Fibroblast of lung (primary cell): ENCODE measurements at regions not wholly inside any gene's neighbourhood (a gene's known extent, or its start where the extent isn't known, plus 50 kb on each side); places are given as distances from the start of the nearest gene placed in this dataset.

Experiments used
- DNase-seq, 2 donors: peaks; one replicate each; pipeline versions ENCODE4 v3.0.0 to v3.0.0-alpha.2; 2010; ENCODE audit warnings: low read depth in 2 of 2
- H2AFZ ChIP-seq: 2 replicates; pipeline ENCODE4 v1.5.1; 2012; ENCODE audit warnings: low read length, control low read depth, inconsistent platforms
- H3K27ac ChIP-seq: 2 replicates; pipeline ENCODE4 v1.5.1; 2011; ENCODE audit warnings: low read length, control low read depth; ENCODE audit not compliant: insufficient read depth
- H3K27me3 ChIP-seq: 2 replicates; pipeline ENCODE4 v1.5.1; 2011; ENCODE audit warnings: mild to moderate bottlenecking, low read length; ENCODE audit not compliant: control insufficient read depth, insufficient read depth
- H3K36me3 ChIP-seq: 2 replicates; pipeline ENCODE4 v1.5.1; 2011; ENCODE audit warnings: low read length; ENCODE audit not compliant: control insufficient read depth, insufficient read depth
- H3K4me1 ChIP-seq: 2 replicates; pipeline ENCODE4 v1.5.1; 2011; ENCODE audit warnings: low read length; ENCODE audit not compliant: control insufficient read depth, insufficient read depth; ENCODE audit errors: extremely low read depth
- H3K4me2 ChIP-seq: 2 replicates; pipeline ENCODE4 v1.5.1; 2011; ENCODE audit warnings: low read length, control low read depth; ENCODE audit not compliant: insufficient read depth; ENCODE audit errors: extremely low read depth
- H3K4me3 ChIP-seq, 4 experiments: fragments of 200-600 bp in 1 of 4; sonication (generic) in 1 of 4; replicated peaks in 1 of 4; 2 replicates each; pipeline ENCODE4 v1.5.1; 2011 to 2016; ENCODE audit warnings: low read length in 4 of 4, low read depth in 3 of 4, mild to moderate bottlenecking in 3 of 4, control low read depth in 2 of 4, inconsistent platforms in 1 of 4, mixed read lengths in 1 of 4; ENCODE audit not compliant: insufficient read depth in 1 of 4; ENCODE audit errors: control extremely low read depth in 1 of 4
- H3K79me2 ChIP-seq: 2 replicates; pipeline ENCODE4 v1.5.1; 2012; ENCODE audit warnings: mild to moderate bottlenecking, low read length, inconsistent platforms; ENCODE audit not compliant: control insufficient read depth, insufficient read depth
- H3K9ac ChIP-seq: 2 replicates; pipeline ENCODE4 v1.5.1; 2011; ENCODE audit warnings: mild to moderate bottlenecking, low read length, control low read depth; ENCODE audit not compliant: insufficient read depth
- H3K9me3 ChIP-seq: 2 replicates; pipeline ENCODE4 v1.5.1; 2012; ENCODE audit warnings: low read depth, low read length; ENCODE audit not compliant: control insufficient read depth, insufficient read depth
- H4K20me1 ChIP-seq: 2 replicates; pipeline ENCODE4 v1.5.1; 2011; ENCODE audit warnings: low read length; ENCODE audit not compliant: control insufficient read depth, insufficient read depth; ENCODE audit errors: extremely low read depth
- EZH2 ChIP-seq: IDR thresholded peaks from 2 replicates; pipeline ENCODE4 v1.5.1; 2012; ENCODE audit warnings: low read length, control low read depth, mild to moderate bottlenecking; ENCODE audit errors: missing control alignments
- TF ChIP-seq, protein P1 (sequence below), 2 donors: IDR thresholded peaks in 1 of 2; conservative IDR thresholded peaks in 1 of 2; 1 replicate in 1 of 2; 2 replicates in 1 of 2; pipeline ENCODE4 v1.5.1; 2011 to 2012; ENCODE audit warnings: low read length in 2 of 2, control low read depth in 1 of 2, inconsistent platforms in 1 of 2, low read depth in 1 of 2, mild to moderate bottlenecking in 1 of 2

DNA sequence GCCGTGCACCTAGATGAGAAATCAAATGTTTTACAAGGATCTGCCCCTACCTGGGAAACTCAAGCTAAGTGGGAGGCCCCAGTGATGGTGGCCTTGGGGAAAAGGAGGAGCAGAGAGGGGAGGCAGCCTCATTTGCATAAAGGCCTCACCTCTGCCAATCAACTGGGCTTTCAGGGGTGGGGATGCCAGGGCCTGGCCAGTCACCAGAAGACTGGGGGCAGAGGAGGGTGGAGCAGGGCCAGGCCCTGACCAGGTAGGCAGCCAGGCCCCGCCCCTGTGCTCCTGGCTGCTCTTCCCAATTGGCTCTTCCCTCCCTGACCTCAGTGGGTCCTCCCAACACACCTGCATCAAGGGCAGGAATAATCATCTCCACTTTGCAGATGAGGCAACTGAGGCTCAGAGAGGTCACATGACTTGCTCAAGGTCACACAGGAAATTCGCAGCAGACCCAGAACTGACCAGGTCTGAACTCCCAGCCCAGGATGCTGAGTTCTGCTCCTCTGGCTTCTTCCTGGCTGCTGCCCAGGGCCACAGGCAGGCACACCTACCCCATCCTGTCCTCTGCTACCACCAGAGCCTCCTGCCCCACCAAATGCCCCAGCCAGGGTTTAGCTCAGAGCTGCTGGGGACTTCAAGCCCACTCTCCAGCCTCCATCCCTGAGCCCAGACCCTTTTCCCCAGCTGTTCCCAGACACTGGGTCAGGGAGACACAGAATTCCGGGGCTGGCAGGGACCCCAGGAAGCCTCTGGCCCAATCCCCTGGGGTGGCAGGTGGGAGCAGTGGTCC, 677.9 kb downstream of the MATN1 start:
- Histone ChIP-seq H3K9me3 (no peaks in the 10 kb centered on the region), H3K9ac (no peak overlapping the region), H3K4me1 (no peaks in the 10 kb centered on the region), H3K4me3 (no peak overlapping the region), H3K79me2 (no peaks in the 10 kb centered on the region), H4K20me1 (no peaks in the 10 kb centered on the region), H2AFZ (no peak overlapping the region), H3K36me3 (no peaks in the 10 kb centered on the region), H3K27me3 (no peaks in the 10 kb centered on the region), H3K27ac (no peak overlapping the region), H3K4me2 (no peak overlapping the region)
- TF ChIP-seq, protein P1, sequence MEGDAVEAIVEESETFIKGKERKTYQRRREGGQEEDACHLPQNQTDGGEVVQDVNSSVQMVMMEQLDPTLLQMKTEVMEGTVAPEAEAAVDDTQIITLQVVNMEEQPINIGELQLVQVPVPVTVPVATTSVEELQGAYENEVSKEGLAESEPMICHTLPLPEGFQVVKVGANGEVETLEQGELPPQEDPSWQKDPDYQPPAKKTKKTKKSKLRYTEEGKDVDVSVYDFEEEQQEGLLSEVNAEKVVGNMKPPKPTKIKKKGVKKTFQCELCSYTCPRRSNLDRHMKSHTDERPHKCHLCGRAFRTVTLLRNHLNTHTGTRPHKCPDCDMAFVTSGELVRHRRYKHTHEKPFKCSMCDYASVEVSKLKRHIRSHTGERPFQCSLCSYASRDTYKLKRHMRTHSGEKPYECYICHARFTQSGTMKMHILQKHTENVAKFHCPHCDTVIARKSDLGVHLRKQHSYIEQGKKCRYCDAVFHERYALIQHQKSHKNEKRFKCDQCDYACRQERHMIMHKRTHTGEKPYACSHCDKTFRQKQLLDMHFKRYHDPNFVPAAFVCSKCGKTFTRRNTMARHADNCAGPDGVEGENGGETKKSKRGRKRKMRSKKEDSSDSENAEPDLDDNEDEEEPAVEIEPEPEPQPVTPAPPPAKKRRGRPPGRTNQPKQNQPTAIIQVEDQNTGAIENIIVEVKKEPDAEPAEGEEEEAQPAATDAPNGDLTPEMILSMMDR (conservative IDR thresholded peaks at IDR 0.05 in 1 of 2, IDR thresholded peaks at IDR 0.05 in 1 of 2; ENCODE audit: low read depth in 1 of 2, low read length in 2 of 2), result no peak
- TF ChIP-seq EZH2, result no peak
- DNase-seq, result no peak

- Histone ChIP-seq H3K27ac (no peak overlapping the region), H2AFZ (no peak overlapping the region), H3K4me3 (no peak overlapping the region), H3K79me2 (no peaks in the 10 kb centered on the region), H3K4me2 (no peak overlapping the region), H3K9me3 (no peaks in the 10 kb centered on the region), H3K27me3 (no peaks in the 10 kb centered on the region), H3K36me3 (no peaks in the 10 kb centered on the region), H3K9ac (no peak overlapping the region), H4K20me1 (no peaks in the 10 kb centered on the region), H3K4me1 (no peaks in the 10 kb centered on the region)
- TF ChIP-seq, protein P1 (conservative IDR thresholded peaks at IDR 0.05 in 1 of 2, IDR thresholded peaks at IDR 0.05 in 1 of 2; ENCODE audit: low read depth in 1 of 2, low read length in 2 of 2), result no peak
- no peak for TF ChIP-seq EZH2
- DNase-seq, result no peak
These were observed 678.7 kb downstream of the MATN1 start for GRCh38 chr1:30044656-30045144.

- no peak for DNase-seq
- H3K36me3 ChIP-seq, result no peaks in the 10 kb centered on the region
- H3K27ac ChIP-seq, result no peak overlapping the region
- no peaks in the 10 kb centered on the region for H3K27me3 ChIP-seq
- no peaks in the 10 kb centered on the region for H3K9me3 ChIP-seq
- H4K20me1 ChIP-seq, result no peaks in the 10 kb centered on the region
- H3K4me1 ChIP-seq, result no peaks in the 10 kb centered on the region
- H2AFZ ChIP-seq, result no peak overlapping the region
- H3K79me2 ChIP-seq, result no peaks in the 10 kb centered on the region
- H3K4me3 ChIP-seq, result no peak overlapping the region
- no peak overlapping the region for H3K9ac ChIP-seq
- TF ChIP-seq EZH2, result no peak
- TF ChIP-seq, protein P1 (conservative IDR thresholded peaks at IDR 0.05 in 1 of 2, IDR thresholded peaks at IDR 0.05 in 1 of 2; ENCODE audit: low read depth in 1 of 2, low read length in 2 of 2), result no peak
- H3K4me2 ChIP-seq, result no peak overlapping the region
These were observed 679.5 kb downstream of the MATN1 start for GRCh38 chr1:30043731-30044408.
